ENCODE measurements at regions not wholly inside any gene's neighbourhood (a gene's known extent, or its start where the extent isn't known, plus 50 kb on each side); places are given as distances from the start of the nearest gene placed in this dataset.
"Not testable (repeated sequence)": the region's sequence is repeated elsewhere in the genome, so short reads cannot be mapped to it uniquely, and the experiment has no call there.

DNA sequence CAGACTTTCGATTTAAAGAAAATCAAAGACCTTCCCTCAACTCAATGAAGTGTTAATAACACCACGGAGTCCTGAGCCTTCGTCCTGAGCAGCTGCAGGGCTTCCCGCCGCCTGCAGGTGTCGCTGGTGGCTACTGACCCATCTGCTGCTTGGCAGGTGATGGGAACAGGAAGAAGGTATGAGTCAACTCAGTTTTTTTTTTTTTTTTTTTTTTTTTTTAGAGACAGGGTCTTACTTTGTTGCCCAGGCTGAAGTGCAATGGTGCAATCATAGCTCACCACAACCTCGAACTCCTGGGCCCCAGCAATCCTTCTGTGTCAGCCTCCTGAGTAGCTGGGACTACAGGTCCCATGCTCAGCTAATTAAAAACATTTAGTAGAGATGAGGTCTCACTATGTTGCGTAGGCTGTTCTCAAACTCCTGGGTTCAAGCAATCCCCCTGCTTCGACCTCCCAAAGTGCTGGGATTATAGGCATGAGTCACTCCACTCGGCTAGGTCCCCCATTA is 185.7 kb upstream of the IL12B start:
- H3K9me3 Mint-ChIP-seq = no peaks in the 10 kb centered on the region
- H3K36me3 Mint-ChIP-seq = no peaks in the 10 kb centered on the region
- H3K4me3 Mint-ChIP-seq = no peak overlapping the region
- peaks cover 9% of the 10 kb centered on the region for H3K4me1 Mint-ChIP-seq
- H3K27me3 Mint-ChIP-seq = peaks cover 4% of the 10 kb centered on the region
- H3K27ac Mint-ChIP-seq = peak overlapping the region; percentile 49

DNA sequence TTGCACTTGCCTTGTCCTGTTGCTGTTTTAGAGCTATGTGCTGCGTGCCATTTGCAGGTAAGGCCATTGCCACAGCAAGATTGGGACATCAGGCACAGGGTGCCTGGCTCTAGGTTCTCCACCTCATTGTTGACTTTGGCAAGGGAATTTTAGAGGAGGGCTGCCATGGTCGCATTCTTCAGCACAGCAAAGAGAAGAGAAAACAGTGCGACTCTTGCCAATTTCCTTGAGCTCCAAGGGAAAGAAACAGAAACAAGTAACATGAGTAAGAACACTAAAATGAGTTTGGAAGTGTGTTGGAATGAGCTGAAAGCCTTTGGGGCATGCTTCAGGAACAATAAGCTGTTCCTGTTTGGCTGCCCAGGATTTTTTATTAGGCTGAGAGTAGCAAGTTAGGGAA is 188.1 kb upstream of the IL12B start:
- no peak overlapping the region for H3K27ac Mint-ChIP-seq
- peaks cover 4% of the 10 kb centered on the region for H3K27me3 Mint-ChIP-seq
- H3K36me3 Mint-ChIP-seq = no peaks in the 10 kb centered on the region
- no peak overlapping the region for H3K4me3 Mint-ChIP-seq
- H3K4me1 Mint-ChIP-seq = peaks cover 9% of the 10 kb centered on the region
- no peaks in the 10 kb centered on the region for H3K9me3 Mint-ChIP-seq

- Mint-ChIP-seq H3K27me3 (peaks cover 4% of the 10 kb centered on the region), H3K4me3 (no peak overlapping the region), H3K27ac (no peak overlapping the region), H3K4me1 (peaks cover 9% of the 10 kb centered on the region), H3K9me3 (no peaks in the 10 kb centered on the region), H3K36me3 (no peaks in the 10 kb centered on the region)
Measured at GRCh38 chr5:159519365-159519764, 189.1 kb upstream of the IL12B start.

- Mint-ChIP-seq H3K36me3 (no peaks in the 10 kb centered on the region), H3K27me3 (no peaks in the 10 kb centered on the region), H3K9me3 (no peaks in the 10 kb centered on the region), H3K4me1 (no peaks in the 10 kb centered on the region), H3K27ac (no peak overlapping the region), H3K4me3 (no peak overlapping the region)
Measured at GRCh38 chr5:159522841-159523240, 192.6 kb upstream of the IL12B start.

DNA sequence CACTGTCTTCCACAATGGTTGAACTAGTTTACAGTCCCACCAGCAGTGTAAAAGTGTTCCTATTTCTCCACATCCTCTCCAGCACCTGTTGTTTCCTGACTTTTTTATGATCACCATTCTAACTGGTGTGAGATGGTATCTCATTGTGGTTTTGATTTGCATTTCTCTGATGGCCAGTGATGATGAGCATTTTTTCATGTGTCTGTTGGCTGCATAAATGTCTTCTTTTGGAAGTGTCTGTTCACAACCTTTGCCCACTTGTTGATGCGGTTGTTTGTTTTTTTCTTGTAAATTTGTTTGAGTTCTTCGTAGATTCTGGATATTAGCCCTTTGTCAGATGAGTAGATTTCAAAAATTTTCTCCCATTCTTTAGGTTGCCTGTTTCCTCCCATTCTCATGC is 194.0 kb upstream of the IL12B start:
- H3K27ac Mint-ChIP-seq, H3K4me1 Mint-ChIP-seq, H3K9me3 Mint-ChIP-seq, H3K27me3 Mint-ChIP-seq, H3K36me3 Mint-ChIP-seq, H3K4me3 Mint-ChIP-seq: not testable (repeated sequence)

- Mint-ChIP-seq H3K4me3 (no peak overlapping the region), H3K9me3 (no peaks in the 10 kb centered on the region), H3K27me3 (no peaks in the 10 kb centered on the region), H3K36me3 (no peaks in the 10 kb centered on the region), H3K4me1 (no peaks in the 10 kb centered on the region), H3K27ac (no peak overlapping the region)
Measured at GRCh38 chr5:159525117-159525516, 194.8 kb upstream of the IL12B start.

DNA sequence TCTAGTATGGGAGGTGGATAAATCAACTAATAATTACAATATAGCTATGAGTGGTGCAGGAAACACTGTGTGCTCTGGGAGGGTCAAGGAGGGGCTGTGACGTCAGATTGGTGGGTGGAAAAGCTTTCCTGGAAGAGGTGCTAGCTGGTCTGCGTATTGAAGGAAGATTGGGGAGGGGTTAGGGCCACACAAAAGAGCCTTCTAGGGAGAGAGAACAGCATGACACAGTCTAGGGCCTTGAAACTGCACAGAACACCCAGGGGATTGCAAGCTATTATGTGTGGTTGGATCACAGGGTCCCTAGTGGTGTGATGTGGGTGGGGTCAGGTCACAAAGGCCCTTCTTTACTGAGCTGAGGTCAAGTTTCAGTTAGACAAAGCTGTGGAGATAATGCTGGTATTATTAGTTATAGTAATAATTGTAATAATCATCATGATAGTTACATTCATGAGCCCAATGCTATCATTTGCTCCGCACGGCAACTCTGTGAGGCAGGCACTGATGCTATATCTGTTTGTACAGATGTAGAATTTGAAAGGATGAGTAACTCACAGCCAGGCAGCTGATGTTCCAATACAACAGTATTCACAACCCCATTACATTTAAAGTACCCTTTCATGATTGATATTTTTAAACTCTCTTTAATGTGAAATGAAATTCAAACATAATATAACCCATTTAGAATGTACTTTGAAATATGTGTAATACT is 197.4 kb upstream of the IL12B start:
- Mint-ChIP-seq H3K9me3 (no peaks in the 10 kb centered on the region), H3K4me1 (no peaks in the 10 kb centered on the region), H3K36me3 (no peaks in the 10 kb centered on the region), H3K27ac (no peak overlapping the region), H3K27me3 (no peaks in the 10 kb centered on the region), H3K4me3 (no peak overlapping the region)

DNA sequence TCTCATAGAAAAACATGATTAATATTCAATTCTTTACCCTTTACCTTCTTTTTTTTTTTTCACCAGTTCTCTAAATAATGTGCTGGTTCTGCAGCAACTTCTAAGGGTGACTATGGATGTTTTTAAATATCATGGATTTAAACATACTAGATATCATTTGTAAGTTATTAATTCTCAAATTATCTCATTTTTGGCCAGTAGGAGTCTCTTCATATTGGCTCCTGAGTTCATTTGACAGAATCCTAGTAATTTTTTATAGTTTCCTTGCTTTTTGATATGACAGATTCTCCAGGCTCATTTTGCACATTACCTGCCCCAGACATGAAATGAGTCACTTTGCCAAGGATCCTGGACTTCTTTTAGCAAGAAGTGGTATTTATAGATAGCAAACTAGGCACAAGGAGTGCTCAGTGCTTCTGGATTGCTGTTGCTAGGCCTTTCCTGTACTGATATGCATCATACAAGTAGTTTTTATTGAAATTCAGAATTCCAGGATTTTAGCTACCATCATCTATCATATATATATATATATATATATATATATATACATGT is 201.3 kb upstream of the IL12B start:
- H3K27me3 Mint-ChIP-seq = no peaks in the 10 kb centered on the region
- H3K9me3 Mint-ChIP-seq = no peaks in the 10 kb centered on the region
- no peak overlapping the region for H3K27ac Mint-ChIP-seq
- H3K4me1 Mint-ChIP-seq = no peaks in the 10 kb centered on the region
- no peak overlapping the region for H3K4me3 Mint-ChIP-seq
- H3K36me3 Mint-ChIP-seq = no peaks in the 10 kb centered on the region

- no peaks in the 10 kb centered on the region for H3K27me3 Mint-ChIP-seq
- no peak overlapping the region for H3K4me3 Mint-ChIP-seq
- no peaks in the 10 kb centered on the region for H3K36me3 Mint-ChIP-seq
- H3K27ac Mint-ChIP-seq = no peak overlapping the region
- H3K9me3 Mint-ChIP-seq = no peaks in the 10 kb centered on the region
- no peaks in the 10 kb centered on the region for H3K4me1 Mint-ChIP-seq
Measured at GRCh38 chr5:159533197-159533596, 202.9 kb upstream of the IL12B start.

DNA sequence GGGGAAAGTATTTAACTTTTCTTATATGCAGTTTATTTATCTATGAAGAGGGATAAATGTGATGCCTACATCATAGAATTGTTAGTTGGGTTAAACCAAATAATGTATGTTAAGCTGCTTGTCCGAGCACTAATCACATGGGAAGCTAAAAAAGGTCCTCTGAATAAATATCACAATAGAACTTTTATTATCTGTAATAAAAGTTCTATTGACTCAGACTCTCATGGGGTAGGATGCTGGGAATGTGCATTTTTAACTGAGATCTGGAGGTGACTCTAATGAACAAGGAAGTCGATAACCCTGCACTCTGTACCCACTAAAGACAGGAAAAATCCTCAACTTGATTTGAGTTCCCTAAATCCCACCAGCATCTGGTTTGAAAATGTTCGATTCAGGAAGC is 205.9 kb upstream of the IL12B start:
- Mint-ChIP-seq H3K27me3 (no peaks in the 10 kb centered on the region), H3K4me3 (no peak overlapping the region), H3K27ac (no peak overlapping the region), H3K9me3 (no peaks in the 10 kb centered on the region), H3K4me1 (no peaks in the 10 kb centered on the region), H3K36me3 (no peaks in the 10 kb centered on the region)

GRCh38 chr5:159536646-159537045 is 206.4 kb upstream of the IL12B start:
- no peaks in the 10 kb centered on the region for H3K9me3 Mint-ChIP-seq
- H3K36me3 Mint-ChIP-seq = no peaks in the 10 kb centered on the region
- H3K27ac Mint-ChIP-seq = no peak overlapping the region
- no peaks in the 10 kb centered on the region for H3K4me1 Mint-ChIP-seq
- H3K27me3 Mint-ChIP-seq = no peaks in the 10 kb centered on the region
- H3K4me3 Mint-ChIP-seq = no peak overlapping the region

GRCh38 chr5:159539678-159540077 is 209.4 kb upstream of the IL12B start:
- Mint-ChIP-seq H3K4me3 (no peak overlapping the region), H3K4me1 (no peaks in the 10 kb centered on the region), H3K27me3 (peaks cover 1% of the 10 kb centered on the region), H3K27ac (no peak overlapping the region), H3K9me3 (no peaks in the 10 kb centered on the region), H3K36me3 (no peaks in the 10 kb centered on the region)

GRCh38 chr5:159543326-159543725 is 213.0 kb upstream of the IL12B start:
- H3K27ac Mint-ChIP-seq = no peak overlapping the region
- peaks cover 1% of the 10 kb centered on the region for H3K27me3 Mint-ChIP-seq
- H3K9me3 Mint-ChIP-seq = peaks cover 8% of the 10 kb centered on the region
- H3K4me3 Mint-ChIP-seq = no peak overlapping the region
- H3K4me1 Mint-ChIP-seq = no peaks in the 10 kb centered on the region
- no peaks in the 10 kb centered on the region for H3K36me3 Mint-ChIP-seq

DNA sequence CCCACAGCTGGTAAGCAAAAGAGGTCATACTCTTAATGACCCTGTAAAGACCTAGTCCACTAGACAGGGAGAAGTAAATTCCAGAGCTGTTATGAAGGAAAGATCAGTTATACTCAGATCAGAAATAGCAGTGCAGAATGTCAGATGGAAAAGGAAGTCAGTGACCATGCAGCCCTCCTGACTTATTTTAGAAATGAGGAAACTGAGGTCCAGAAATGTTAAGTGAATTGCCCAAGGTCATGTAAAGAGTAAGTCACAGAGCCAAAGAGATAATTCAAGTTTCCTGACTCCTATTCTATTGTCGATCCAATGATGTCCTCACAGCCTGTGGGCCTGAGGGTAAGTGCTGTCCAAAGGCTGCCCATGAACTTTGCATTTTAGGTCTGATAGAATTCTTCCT is 214.9 kb upstream of the IL12B start:
- Mint-ChIP-seq H3K4me1 (no peaks in the 10 kb centered on the region), H3K4me3 (no peak overlapping the region), H3K9me3 (peaks cover 8% of the 10 kb centered on the region), H3K36me3 (no peaks in the 10 kb centered on the region), H3K27me3 (peaks cover 1% of the 10 kb centered on the region), H3K27ac (no peak overlapping the region)

- H3K4me1 Mint-ChIP-seq = no peaks in the 10 kb centered on the region
- peaks cover 8% of the 10 kb centered on the region for H3K9me3 Mint-ChIP-seq
- peak overlapping the region; percentile 38 for H3K27ac Mint-ChIP-seq
Measured at GRCh38 chr5:159547466-159548195, 217.3 kb upstream of the IL12B start.

GRCh38 chr5:159548517-159548916 is 218.2 kb upstream of the IL12B start:
- no peaks in the 10 kb centered on the region for H3K4me1 Mint-ChIP-seq
- no peak overlapping the region for H3K27ac Mint-ChIP-seq
- no peak overlapping the region for H3K4me3 Mint-ChIP-seq
- no peaks in the 10 kb centered on the region for H3K36me3 Mint-ChIP-seq
- H3K9me3 Mint-ChIP-seq = peaks cover 8% of the 10 kb centered on the region
- no peaks in the 10 kb centered on the region for H3K27me3 Mint-ChIP-seq

More at GRCh38 chr5:159547466-159548195, 217.3 kb upstream of the IL12B start:
- H3K36me3 Mint-ChIP-seq = no peaks in the 10 kb centered on the region
- H3K27me3 Mint-ChIP-seq = no peaks in the 10 kb centered on the region
- no peak overlapping the region for H3K4me3 Mint-ChIP-seq
